HEK293 (cell line): ENCODE measurements at regions not wholly inside any gene's neighbourhood (a gene's known extent, or its start where the extent isn't known, plus 50 kb on each side); places are given as distances from the start of the nearest gene placed in this dataset.

Experiments used
- CTCF ChIA-PET: fragments of 350-600 bp; formaldehyde crosslinking; extraction: SDS; loops from one replicate; lab custom pipeline; 2021; ENCODE audit warnings: antibody characterized with exemption; lab: Yijun Ruan, JAX
- POLR2A ChIA-PET: fragments of 300-600 bp; formaldehyde crosslinking; extraction: SDS; loops from one replicate; lab custom pipeline; 2020; ENCODE audit warnings: antibody characterized with exemption, inconsistent platforms; lab: Yijun Ruan, JAX
- H3K27ac ChIP-seq: fragments of 200-500 bp; sonication (Bioruptor generic); 2 replicates; pipeline ENCODE4 v1.5.1; 2014; ENCODE audit warnings: low read depth, low read length, control low read depth, inconsistent platforms; ENCODE audit errors: extremely low read depth
- H3K36me3 ChIP-seq, 2 experiments: fragments of 200-500 bp in 1 of 2; sonication (Bioruptor generic) in 1 of 2; 1 replicate in 1 of 2; 2 replicates in 1 of 2; pipeline ENCODE4 v1.5.1; 2014 to 2017; ENCODE audit warnings: inconsistent platforms in 2 of 2, low read length in 2 of 2; ENCODE audit not compliant: control insufficient read depth in 2 of 2, insufficient read depth in 1 of 2
- H3K4me1 ChIP-seq: fragments of 200-500 bp; sonication (Bioruptor generic); 2 replicates; pipeline ENCODE4 v1.5.1; 2014; ENCODE audit warnings: mild to moderate bottlenecking, low read length, inconsistent platforms; ENCODE audit not compliant: control insufficient read depth, insufficient read depth
- H3K4me3 ChIP-seq: 2 replicates; pipeline ENCODE4 v1.5.1; 2011; ENCODE audit warnings: low read depth, mild to moderate bottlenecking, control low read depth, low read length, moderate library complexity
- H3K9me3 ChIP-seq: fragments of 200-500 bp; sonication (Bioruptor generic); 2 replicates; pipeline ENCODE4 v1.5.1; 2014; ENCODE audit warnings: low read depth, low read length, inconsistent platforms; ENCODE audit not compliant: control insufficient read depth, insufficient read depth
- KLF17 ChIP-seq: fragments of 450-650 bp; formaldehyde crosslinking; IDR thresholded peaks from 2 replicates; pipeline ENCODE4 v1.5.1; 2016; ENCODE audit warnings: missing biosample characterization, missing genetic modification characterization
- KLF8 ChIP-seq: fragments of 450-650 bp; formaldehyde crosslinking; IDR thresholded peaks from 2 replicates; pipeline ENCODE4 v1.5.1; 2016; ENCODE audit warnings: missing biosample characterization, missing genetic modification characterization
- PRDM10 ChIP-seq: fragments of 450-650 bp; formaldehyde crosslinking; IDR thresholded peaks from 2 replicates; pipeline ENCODE4 v1.5.1; 2016; ENCODE audit warnings: missing biosample characterization, missing genetic modification characterization
- YY1 ChIP-seq: fragments of 450-650 bp; formaldehyde crosslinking; IDR thresholded peaks from 2 replicates; pipeline ENCODE4 v1.5.1; 2018; ENCODE audit warnings: missing biosample characterization, missing genetic modification characterization
- ZNF112 ChIP-seq: fragments of 450-650 bp; formaldehyde crosslinking; IDR thresholded peaks from 2 replicates; pipeline ENCODE4 v1.5.0; 2017; ENCODE audit warnings: missing biosample characterization, missing genetic modification characterization
- ZNF132 ChIP-seq: fragments of 450-650 bp; formaldehyde crosslinking; IDR thresholded peaks from 2 replicates; pipeline ENCODE4 v1.5.1; 2017; ENCODE audit warnings: missing biosample characterization, missing genetic modification characterization, borderline replicate concordance
- ZNF138 ChIP-seq: fragments of 450-650 bp; formaldehyde crosslinking; IDR thresholded peaks from 2 replicates; pipeline ENCODE4 v1.5.1; 2016; ENCODE audit warnings: missing biosample characterization, missing genetic modification characterization, borderline replicate concordance
- ZNF19 ChIP-seq: fragments of 450-650 bp; formaldehyde crosslinking; IDR thresholded peaks from 2 replicates; pipeline ENCODE4; 2016; ENCODE audit warnings: missing biosample characterization, missing genetic modification characterization, low read depth
- ZNF423 ChIP-seq: fragments of 450-650 bp; formaldehyde crosslinking; IDR thresholded peaks from 2 replicates; pipeline ENCODE4 v1.5.1; 2016; ENCODE audit warnings: missing biosample characterization, missing genetic modification characterization
- ZNF610 ChIP-seq: fragments of 450-650 bp; formaldehyde crosslinking; IDR thresholded peaks from 2 replicates; pipeline ENCODE4 v1.5.1; 2016; ENCODE audit warnings: missing biosample characterization, missing genetic modification characterization, borderline replicate concordance
- ZNF707 ChIP-seq: fragments of 450-650 bp; formaldehyde crosslinking; IDR thresholded peaks from 2 replicates; pipeline ENCODE4 v1.5.1; 2016; ENCODE audit warnings: missing biosample characterization, missing genetic modification characterization
- TF ChIP-seq, protein P1 (sequence below): fragments of 450-650 bp; formaldehyde crosslinking; IDR thresholded peaks from 2 replicates; pipeline ENCODE4 v1.5.1; 2016; ENCODE audit warnings: missing biosample characterization, missing genetic modification characterization, borderline replicate concordance
- TF ChIP-seq, protein P2 (sequence below): fragments of 450-650 bp; formaldehyde crosslinking; IDR thresholded peaks from 2 replicates; pipeline ENCODE4 v1.5.1; 2016; ENCODE audit warnings: missing biosample characterization, missing genetic modification characterization
- TF ChIP-seq, protein P3 (sequence below): fragments of 450-650 bp; formaldehyde crosslinking; IDR thresholded peaks from 2 replicates; pipeline ENCODE4 v1.5.1; 2016; ENCODE audit warnings: missing biosample characterization, missing genetic modification characterization

- no peaks in the 10 kb centered on the region for H3K9me3 ChIP-seq
- H3K27ac ChIP-seq = no peak overlapping the region
- no peaks in the 10 kb centered on the region for H3K36me3 ChIP-seq
- no peaks in the 10 kb centered on the region for H3K4me1 ChIP-seq
- ChIA-PET CTCF (interaction anchor here (0.7 kb wide), 1 partner anchor 1398 kb away, joined by 3 read pairs; no protein-coding TSS in a partner anchor), POLR2A (no interaction called here)
- H3K4me3 ChIP-seq = no peak overlapping the region
- TF ChIP-seq ZNF132 (tag by site-specific recombination) = no peak
- no peak for TF ChIP-seq KLF17 (tag by site-specific recombination)
- TF ChIP-seq KLF8 (tag by site-specific recombination) = no peak
- no peak for TF ChIP-seq YY1 (tag by site-specific recombination)
Measured at GRCh38 chr2:67752199-67752598, 310.6 kb downstream of the C1D start.

- TF ChIP-seq PRDM10 (no peak), ZNF610 (tag by site-specific recombination) (no peak)
- ChIA-PET POLR2A (no interaction called here), CTCF (no interaction called here)
Measured at GRCh38 chr2:67752969-67753368, 309.8 kb downstream of the C1D start.

GRCh38 chr2:67755156-67755882, 307.5 kb downstream of the C1D start:
- ChIA-PET CTCF (no interaction called here), POLR2A (no interaction called here)
- Histone ChIP-seq H3K4me3 (no peak overlapping the region), H3K36me3 (no peaks in the 10 kb centered on the region), H3K4me1 (no peaks in the 10 kb centered on the region), H3K9me3 (no peaks in the 10 kb centered on the region), H3K27ac (no peak overlapping the region)
- TF ChIP-seq ZNF423 (tag by site-specific recombination) (no peak), ZNF19 (no peak), ZNF112 (tag by site-specific recombination) (no peak), ZNF707 (tag by site-specific recombination) (no peak), ZNF138 (tag by site-specific recombination) (no peak)
- TF ChIP-seq, protein P1, sequence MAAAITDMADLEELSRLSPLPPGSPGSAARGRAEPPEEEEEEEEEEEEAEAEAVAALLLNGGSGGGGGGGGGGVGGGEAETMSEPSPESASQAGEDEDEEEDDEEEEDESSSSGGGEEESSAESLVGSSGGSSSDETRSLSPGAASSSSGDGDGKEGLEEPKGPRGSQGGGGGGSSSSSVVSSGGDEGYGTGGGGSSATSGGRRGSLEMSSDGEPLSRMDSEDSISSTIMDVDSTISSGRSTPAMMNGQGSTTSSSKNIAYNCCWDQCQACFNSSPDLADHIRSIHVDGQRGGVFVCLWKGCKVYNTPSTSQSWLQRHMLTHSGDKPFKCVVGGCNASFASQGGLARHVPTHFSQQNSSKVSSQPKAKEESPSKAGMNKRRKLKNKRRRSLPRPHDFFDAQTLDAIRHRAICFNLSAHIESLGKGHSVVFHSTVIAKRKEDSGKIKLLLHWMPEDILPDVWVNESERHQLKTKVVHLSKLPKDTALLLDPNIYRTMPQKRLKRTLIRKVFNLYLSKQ (tag by site-specific recombination) = no peak
- TF ChIP-seq, protein P2, sequence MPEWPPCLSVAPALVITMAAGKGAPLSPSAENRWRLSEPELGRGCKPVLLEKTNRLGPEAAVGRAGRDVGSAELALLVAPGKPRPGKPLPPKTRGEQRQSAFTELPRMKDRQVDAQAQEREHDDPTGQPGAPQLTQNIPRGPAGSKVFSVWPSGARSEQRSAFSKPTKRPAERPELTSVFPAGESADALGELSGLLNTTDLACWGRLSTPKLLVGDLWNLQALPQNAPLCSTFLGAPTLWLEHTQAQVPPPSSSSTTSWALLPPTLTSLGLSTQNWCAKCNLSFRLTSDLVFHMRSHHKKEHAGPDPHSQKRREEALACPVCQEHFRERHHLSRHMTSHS (tag by site-specific recombination) = no peak
- TF ChIP-seq, protein P3, sequence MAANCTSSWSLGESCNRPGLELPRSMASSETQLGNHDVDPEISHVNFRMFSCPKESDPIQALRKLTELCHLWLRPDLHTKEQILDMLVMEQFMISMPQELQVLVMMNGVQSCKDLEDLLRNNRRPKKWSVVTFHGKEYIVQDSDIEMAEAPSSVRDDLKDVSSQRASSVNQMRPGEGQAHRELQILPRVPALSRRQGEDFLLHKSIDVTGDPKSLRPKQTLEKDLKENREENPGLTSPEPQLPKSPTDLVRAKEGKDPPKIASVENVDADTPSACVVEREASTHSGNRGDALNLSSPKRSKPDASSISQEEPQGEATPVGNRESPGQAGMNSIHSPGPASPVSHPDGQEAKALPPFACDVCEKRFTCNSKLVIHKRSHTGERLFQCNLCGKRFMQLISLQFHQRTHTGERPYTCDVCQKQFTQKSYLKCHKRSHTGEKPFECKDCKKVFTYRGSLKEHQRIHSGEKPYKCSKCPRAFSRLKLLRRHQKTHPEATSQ (tag by site-specific recombination) = no peak

More at GRCh38 chr2:67752969-67753368, 309.8 kb downstream of the C1D start:
- no peaks in the 10 kb centered on the region for H3K9me3 ChIP-seq
- H3K36me3 ChIP-seq = no peaks in the 10 kb centered on the region
- no peak overlapping the region for H3K27ac ChIP-seq
- H3K4me3 ChIP-seq = no peak overlapping the region
- no peaks in the 10 kb centered on the region for H3K4me1 ChIP-seq
